GM21423 (cell line): ENCODE measurements at regions not wholly inside any gene's neighbourhood (a gene's known extent, or its start where the extent isn't known, plus 50 kb on each side); places are given as distances from the start of the nearest gene placed in this dataset.
"Not testable (repeated sequence)": the region's sequence is repeated elsewhere in the genome, so short reads cannot be mapped to it uniquely, and the experiment has no call there.

Experiments used
- ATAC-seq: cut with Tn5 transposase; IDR thresholded peaks from one replicate; pipeline ENCODE4 v1.9.1; 2021; ENCODE audit warnings: mild to moderate bottlenecking, moderate library complexity; ENCODE audit not compliant: unreplicated experiment

- no peak for ATAC-seq
These were observed 496.9 kb upstream of the TMEM132C start for GRCh38 chr12:127770118-127770517.

- no peak for ATAC-seq
These were observed 495.4 kb upstream of the TMEM132C start for GRCh38 chr12:127771546-127771945.

- ATAC-seq: no peak
These were observed 493.4 kb upstream of the TMEM132C start for GRCh38 chr12:127773520-127773919.

GRCh38 chr12:127774828-127775227, 492.1 kb upstream of the TMEM132C start:
- ATAC-seq: no peak

- no peak for ATAC-seq
These were observed 487.5 kb upstream of the TMEM132C start for GRCh38 chr12:127779301-127780045.

- no peak for ATAC-seq
These were observed 486.1 kb upstream of the TMEM132C start for GRCh38 chr12:127780881-127781280.

- ATAC-seq: no peak
These were observed 485.6 kb upstream of the TMEM132C start for GRCh38 chr12:127781336-127781735.

- no peak for ATAC-seq
These were observed 481.4 kb upstream of the TMEM132C start for GRCh38 chr12:127785540-127785939.

- ATAC-seq: no peak
These were observed 480.9 kb upstream of the TMEM132C start for GRCh38 chr12:127785986-127786590.

GRCh38 chr12:127787544-127787943, 479.4 kb upstream of the TMEM132C start:
- no peak for ATAC-seq

GRCh38 chr12:127790376-127790775, 476.6 kb upstream of the TMEM132C start:
- ATAC-seq: no peak

GRCh38 chr12:127791217-127791616, 475.8 kb upstream of the TMEM132C start:
- no peak for ATAC-seq

- ATAC-seq: no peak
These were observed 469.1 kb upstream of the TMEM132C start for GRCh38 chr12:127797918-127798317.

GRCh38 chr12:127802271-127802670, 464.7 kb upstream of the TMEM132C start:
- ATAC-seq: no peak

GRCh38 chr12:127803545-127803944, 463.4 kb upstream of the TMEM132C start:
- ATAC-seq: no peak

GRCh38 chr12:127809275-127809674, 457.7 kb upstream of the TMEM132C start:
- no peak for ATAC-seq

- no peak for ATAC-seq
These were observed 456.9 kb upstream of the TMEM132C start for GRCh38 chr12:127810041-127810440.

GRCh38 chr12:127810459-127810858, 456.5 kb upstream of the TMEM132C start:
- ATAC-seq: not testable (repeated sequence)

GRCh38 chr12:127811988-127812387, 455.0 kb upstream of the TMEM132C start:
- no peak for ATAC-seq

- ATAC-seq: no peak
These were observed 453.8 kb upstream of the TMEM132C start for GRCh38 chr12:127813147-127813546.

- ATAC-seq: no peak
These were observed 447.9 kb upstream of the TMEM132C start for GRCh38 chr12:127819056-127819455.

GRCh38 chr12:127820271-127820670, 446.7 kb upstream of the TMEM132C start:
- ATAC-seq: no peak

- ATAC-seq: no peak
These were observed 446.1 kb upstream of the TMEM132C start for GRCh38 chr12:127820846-127821245.
